Hepatocyte (in vitro differentiated cells): ENCODE measurements at regions not wholly inside any gene's neighbourhood (a gene's known extent, or its start where the extent isn't known, plus 50 kb on each side); places are given as distances from the start of the nearest gene placed in this dataset.

Experiments
- EZH2 ChIP-seq: fragments of 200-600 bp; sonication (generic); IDR thresholded peaks from 2 replicates; pipeline ENCODE4 v1.6.1; 2016; ENCODE audit warnings: antibody characterized with exemption, mild to moderate bottlenecking, borderline replicate concordance
- TF ChIP-seq, protein P1 (sequence below): fragments of 200-600 bp; sonication (generic); IDR thresholded peaks from 2 replicates; pipeline ENCODE4 v1.5.1; 2016; ENCODE audit warnings: antibody characterized with exemption, mild to moderate bottlenecking; ENCODE audit not compliant: poor library complexity

DNA sequence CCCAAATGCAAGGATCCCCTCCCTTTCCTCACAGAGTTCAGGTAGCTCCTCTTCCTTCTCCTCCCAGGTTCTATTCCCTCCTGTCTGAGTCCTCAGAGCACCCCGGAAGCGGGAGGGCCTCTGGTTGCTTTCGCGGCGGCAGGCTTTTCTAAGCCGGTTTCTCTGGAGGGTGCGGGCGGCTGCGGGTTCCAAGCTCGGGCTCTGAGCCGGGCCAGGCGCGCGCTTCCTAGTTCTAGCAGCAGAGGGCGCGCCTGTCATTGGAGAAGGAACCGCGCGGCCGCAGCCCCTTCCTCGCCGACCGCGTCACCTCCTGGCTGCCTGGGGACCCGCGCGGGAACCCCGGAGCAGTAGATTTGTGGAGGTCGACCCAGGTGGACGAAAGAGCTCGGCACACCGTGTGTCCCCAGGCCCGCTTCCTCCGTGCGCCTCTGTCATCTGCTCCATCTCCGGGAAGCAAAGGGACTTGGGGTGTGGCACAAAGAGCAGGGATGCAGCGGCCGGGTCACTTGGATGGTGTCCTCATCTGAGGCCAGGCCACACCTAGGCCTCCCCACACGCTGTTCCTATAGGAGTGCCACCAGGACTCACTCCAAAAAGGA lies 389.0 kb upstream of the PODXL start:
- TF ChIP-seq, protein P1, sequence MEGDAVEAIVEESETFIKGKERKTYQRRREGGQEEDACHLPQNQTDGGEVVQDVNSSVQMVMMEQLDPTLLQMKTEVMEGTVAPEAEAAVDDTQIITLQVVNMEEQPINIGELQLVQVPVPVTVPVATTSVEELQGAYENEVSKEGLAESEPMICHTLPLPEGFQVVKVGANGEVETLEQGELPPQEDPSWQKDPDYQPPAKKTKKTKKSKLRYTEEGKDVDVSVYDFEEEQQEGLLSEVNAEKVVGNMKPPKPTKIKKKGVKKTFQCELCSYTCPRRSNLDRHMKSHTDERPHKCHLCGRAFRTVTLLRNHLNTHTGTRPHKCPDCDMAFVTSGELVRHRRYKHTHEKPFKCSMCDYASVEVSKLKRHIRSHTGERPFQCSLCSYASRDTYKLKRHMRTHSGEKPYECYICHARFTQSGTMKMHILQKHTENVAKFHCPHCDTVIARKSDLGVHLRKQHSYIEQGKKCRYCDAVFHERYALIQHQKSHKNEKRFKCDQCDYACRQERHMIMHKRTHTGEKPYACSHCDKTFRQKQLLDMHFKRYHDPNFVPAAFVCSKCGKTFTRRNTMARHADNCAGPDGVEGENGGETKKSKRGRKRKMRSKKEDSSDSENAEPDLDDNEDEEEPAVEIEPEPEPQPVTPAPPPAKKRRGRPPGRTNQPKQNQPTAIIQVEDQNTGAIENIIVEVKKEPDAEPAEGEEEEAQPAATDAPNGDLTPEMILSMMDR = peak; percentile 97
- no peak for TF ChIP-seq EZH2
